Endothelial cell (in vitro differentiated cells): ENCODE measurements at regions not wholly inside any gene's neighbourhood (a gene's known extent, or its start where the extent isn't known, plus 50 kb on each side); places are given as distances from the start of the nearest gene placed in this dataset.

Experiments used
- DNase-seq: peaks from one replicate; pipeline ENCODE4 v3.0.0; 2021; ENCODE audit warnings: low spot score
- H3K27ac Mint-ChIP-seq: one replicate; pipeline ENCODE4 v1.8.0; 2021; ENCODE audit warnings: mixed read lengths, inconsistent platforms; ENCODE audit not compliant: unreplicated experiment
- H3K27me3 Mint-ChIP-seq: one replicate; pipeline ENCODE4 v1.8.0; 2021; ENCODE audit warnings: mild to moderate bottlenecking, moderate library complexity, mixed read lengths, inconsistent platforms; ENCODE audit not compliant: unreplicated experiment
- H3K36me3 Mint-ChIP-seq: one replicate; pipeline ENCODE4 v1.8.0; 2021; ENCODE audit warnings: mild to moderate bottlenecking, low read depth, mixed read lengths, inconsistent platforms; ENCODE audit not compliant: unreplicated experiment
- H3K4me1 Mint-ChIP-seq: one replicate; pipeline ENCODE4 v1.8.0; 2021; ENCODE audit warnings: mild to moderate bottlenecking, mixed read lengths, inconsistent platforms; ENCODE audit not compliant: unreplicated experiment
- H3K4me3 Mint-ChIP-seq: one replicate; pipeline ENCODE4 v1.8.0; 2021; ENCODE audit warnings: mild to moderate bottlenecking, mixed read lengths, inconsistent platforms; ENCODE audit not compliant: unreplicated experiment
- H3K9me3 Mint-ChIP-seq: one replicate; pipeline ENCODE4 v1.8.0; 2021; ENCODE audit warnings: mixed read lengths, inconsistent platforms; ENCODE audit not compliant: unreplicated experiment
- TF ChIP-seq, protein P1 (sequence below): fragments of 200-600 bp; sonication (generic); IDR thresholded peaks from one replicate; pipeline ENCODE4 v1.5.0; 2021; ENCODE audit warnings: antibody characterized with exemption; ENCODE audit not compliant: unreplicated experiment

- TF ChIP-seq, protein P1, sequence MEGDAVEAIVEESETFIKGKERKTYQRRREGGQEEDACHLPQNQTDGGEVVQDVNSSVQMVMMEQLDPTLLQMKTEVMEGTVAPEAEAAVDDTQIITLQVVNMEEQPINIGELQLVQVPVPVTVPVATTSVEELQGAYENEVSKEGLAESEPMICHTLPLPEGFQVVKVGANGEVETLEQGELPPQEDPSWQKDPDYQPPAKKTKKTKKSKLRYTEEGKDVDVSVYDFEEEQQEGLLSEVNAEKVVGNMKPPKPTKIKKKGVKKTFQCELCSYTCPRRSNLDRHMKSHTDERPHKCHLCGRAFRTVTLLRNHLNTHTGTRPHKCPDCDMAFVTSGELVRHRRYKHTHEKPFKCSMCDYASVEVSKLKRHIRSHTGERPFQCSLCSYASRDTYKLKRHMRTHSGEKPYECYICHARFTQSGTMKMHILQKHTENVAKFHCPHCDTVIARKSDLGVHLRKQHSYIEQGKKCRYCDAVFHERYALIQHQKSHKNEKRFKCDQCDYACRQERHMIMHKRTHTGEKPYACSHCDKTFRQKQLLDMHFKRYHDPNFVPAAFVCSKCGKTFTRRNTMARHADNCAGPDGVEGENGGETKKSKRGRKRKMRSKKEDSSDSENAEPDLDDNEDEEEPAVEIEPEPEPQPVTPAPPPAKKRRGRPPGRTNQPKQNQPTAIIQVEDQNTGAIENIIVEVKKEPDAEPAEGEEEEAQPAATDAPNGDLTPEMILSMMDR: no peak
- Mint-ChIP-seq H3K27me3 (peaks cover 1% of the 10 kb centered on the region), H3K27ac (no peak overlapping the region), H3K36me3 (no peaks in the 10 kb centered on the region), H3K9me3 (no peaks in the 10 kb centered on the region), H3K4me3 (no peak overlapping the region), H3K4me1 (no peaks in the 10 kb centered on the region)
- DNase-seq: no peak
Measured at GRCh38 chr16:17574256-17574655, 103.5 kb upstream of the XYLT1 start.

GRCh38 chr16:17572145-17572544 is 101.4 kb upstream of the XYLT1 start:
- Mint-ChIP-seq H3K27me3 (peaks cover 1% of the 10 kb centered on the region), H3K36me3 (no peaks in the 10 kb centered on the region), H3K4me1 (no peaks in the 10 kb centered on the region), H3K27ac (no peak overlapping the region), H3K9me3 (no peaks in the 10 kb centered on the region), H3K4me3 (no peak overlapping the region)
- TF ChIP-seq, protein P1: no peak
- no peak for DNase-seq

DNA sequence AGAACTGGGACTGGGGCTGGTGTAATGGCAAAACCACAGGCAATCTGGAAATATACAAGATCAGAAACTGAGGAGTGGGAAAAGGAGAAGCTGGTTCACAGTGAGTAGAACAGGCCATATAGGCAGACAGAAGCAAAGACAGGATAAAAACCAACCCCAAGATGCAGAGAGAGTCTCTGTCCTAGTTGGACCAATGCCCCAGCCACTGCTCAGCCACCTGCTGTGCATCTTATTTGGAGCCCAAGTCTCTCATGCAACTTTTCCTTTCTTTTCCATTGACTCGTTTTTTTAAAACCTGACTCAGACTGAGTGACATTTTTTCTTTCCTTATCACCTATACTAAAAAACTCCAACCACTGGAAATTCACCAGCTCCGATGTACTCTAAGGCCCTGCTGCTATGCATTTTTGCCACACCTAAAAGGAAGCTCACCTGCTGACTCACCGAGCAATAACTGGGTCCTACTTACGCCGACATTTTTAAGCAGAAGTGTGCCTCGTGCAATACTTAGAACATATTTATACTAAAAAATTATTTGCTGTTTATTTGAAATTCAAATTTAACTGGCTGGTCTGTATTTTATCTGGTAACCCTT is 100.8 kb upstream of the XYLT1 start:
- Mint-ChIP-seq H3K9me3 (no peaks in the 10 kb centered on the region), H3K4me3 (no peak overlapping the region), H3K36me3 (no peaks in the 10 kb centered on the region), H3K27me3 (peaks cover 1% of the 10 kb centered on the region), H3K27ac (no peak overlapping the region), H3K4me1 (no peaks in the 10 kb centered on the region)
- no peak for DNase-seq
- TF ChIP-seq, protein P1: no peak

- H3K4me1 Mint-ChIP-seq: no peaks in the 10 kb centered on the region
- H3K9me3 Mint-ChIP-seq: no peaks in the 10 kb centered on the region
- H3K36me3 Mint-ChIP-seq: no peaks in the 10 kb centered on the region
- no peak overlapping the region for H3K27ac Mint-ChIP-seq
- no peak overlapping the region for H3K4me3 Mint-ChIP-seq
- H3K27me3 Mint-ChIP-seq: peaks cover 1% of the 10 kb centered on the region
- TF ChIP-seq, protein P1: no peak
- DNase-seq: no peak
Measured at GRCh38 chr16:17568239-17568638, 97.5 kb upstream of the XYLT1 start.

DNA sequence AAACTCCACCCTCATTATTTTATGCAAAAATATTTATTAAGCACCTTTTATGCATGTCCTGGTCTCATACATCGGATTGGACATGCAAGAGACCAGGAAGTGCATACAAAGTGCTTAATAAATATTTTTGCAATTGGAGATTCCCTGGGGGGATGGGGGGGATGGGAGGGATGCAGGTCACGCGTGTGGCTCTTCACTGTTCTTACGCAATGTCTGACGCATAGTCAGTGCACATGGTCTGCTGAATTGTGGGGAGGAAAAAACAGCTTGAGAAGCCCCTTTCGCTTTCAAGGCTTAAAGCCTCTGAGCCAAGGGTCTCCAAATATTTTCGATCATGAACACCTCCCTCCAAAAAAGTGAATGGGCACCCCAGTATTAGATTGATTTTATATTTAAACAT is 96.7 kb upstream of the XYLT1 start:
- no peak for DNase-seq
- Mint-ChIP-seq H3K9me3 (no peaks in the 10 kb centered on the region), H3K36me3 (no peaks in the 10 kb centered on the region), H3K4me3 (no peak overlapping the region), H3K27ac (no peak overlapping the region), H3K4me1 (no peaks in the 10 kb centered on the region), H3K27me3 (peaks cover 3% of the 10 kb centered on the region)
- TF ChIP-seq, protein P1: no peak
